Astrocyte of the cerebellum (primary cell): ENCODE measurements at regions not wholly inside any gene's neighbourhood (a gene's known extent, or its start where the extent isn't known, plus 50 kb on each side); places are given as distances from the start of the nearest gene placed in this dataset.

Source experiments
- DNase-seq: peaks from one replicate; pipeline ENCODE4 v3.0.0-alpha.2; 2011; ENCODE audit warnings: low read depth
- H3K4me3 ChIP-seq: 2 replicates; pipeline ENCODE4 v1.5.1; 2011; ENCODE audit warnings: mild to moderate bottlenecking, low read depth, low read length, moderate library complexity
- CTCF ChIP-seq: IDR thresholded peaks from 2 replicates; pipeline ENCODE4 v1.5.1; 2012; ENCODE audit warnings: low read length, low read depth, moderate library complexity, mild to moderate bottlenecking; ENCODE audit errors: missing control alignments
- in situ Hi-C: cut with HindIII; loops from 2 replicates; pipeline ENCODE4 v1.10.0; 2017; ENCODE audit warnings: low sequenced_read_pairs

GRCh38 chrX:43566170-43566569 is 89.9 kb upstream of the MAOA start:
- no peak for TF ChIP-seq CTCF
- no peak overlapping the region for H3K4me3 ChIP-seq

GRCh38 chrX:43573441-43574015 is 82.6 kb upstream of the MAOA start:
- in situ Hi-C loops: no loop called here
- peak; percentile 19 for DNase-seq
- no peak overlapping the region for H3K4me3 ChIP-seq
- no peak for TF ChIP-seq CTCF

More at GRCh38 chrX:43566170-43566569, 89.9 kb upstream of the MAOA start:
- DNase-seq: no peak
- in situ Hi-C loops: no loop called here

GRCh38 chrX:43580621-43581020 is 75.5 kb upstream of the MAOA start:
- in situ Hi-C loops: no loop called here
- no peak for TF ChIP-seq CTCF
- DNase-seq: no peak
- no peak overlapping the region for H3K4me3 ChIP-seq

- TF ChIP-seq CTCF: no peak
- no peak for DNase-seq
- no peak overlapping the region for H3K4me3 ChIP-seq
- in situ Hi-C loops: no loop called here
Observed at GRCh38 chrX:43581167-43581566, 74.9 kb upstream of the MAOA start.

- in situ Hi-C loops: no loop called here
- H3K4me3 ChIP-seq: no peak overlapping the region
- no peak for TF ChIP-seq CTCF
- no peak for DNase-seq
Observed at GRCh38 chrX:43581888-43582539, 74.1 kb upstream of the MAOA start.

GRCh38 chrX:43582540-43582913 is 73.6 kb upstream of the MAOA start:
- in situ Hi-C loops: no loop called here
- TF ChIP-seq CTCF: no peak
- H3K4me3 ChIP-seq: no peak overlapping the region
- no peak for DNase-seq
